A549 (cell line): ENCODE measurements at regions not wholly inside any gene's neighbourhood (a gene's known extent, or its start where the extent isn't known, plus 50 kb on each side); places are given as distances from the start of the nearest gene placed in this dataset.

Source experiments
- ATAC-seq, 2 experiments: fragments of 200-7000 bp in 1 of 2; fragments of >200 bp in 1 of 2; cut with Nextera tagmentation in 1 of 2; cut with Tn5 transposase in 1 of 2; 3 replicates each; pipeline versions ENCODE4 v1.8.0 to v1.9.1; 2018 to 2020; ENCODE audit warnings: mild to moderate bottlenecking in 1 of 2, moderate library complexity in 1 of 2
- CTCF ChIA-PET: fragments of 300-600 bp; sonication (Branson Sonifier 250); formaldehyde crosslinking; extraction: SDS; loops from one replicate; lab custom pipeline; 2021; ENCODE audit warnings: antibody characterized with exemption, inconsistent platforms; lab: Yijun Ruan, JAX
- POLR2A ChIA-PET: fragments of 350-600 bp; formaldehyde crosslinking; extraction: SDS; loops from one replicate; lab custom pipeline; 2021; ENCODE audit warnings: antibody characterized with exemption, inconsistent platforms; lab: Yijun Ruan, JAX
- DNase-seq, 2 experiments: peaks; one replicate each; pipeline versions ENCODE4 v3.0.0 to v3.0.0-alpha.2; 2011 to 2016; ENCODE audit warnings: low read depth in 1 of 2, low spot score in 1 of 2
- FAIRE-seq: peaks from 2 replicates; lab custom pipeline; 2011; peaks lifted over from hg19 to GRCh38; lab: Jason Lieb, UNC
- H3K27ac ChIP-seq, 2 experiments: fragments of >200 bp; sonication (Bioruptor Twin); formaldehyde crosslinking; 3 replicates each; pipeline ENCODE4 v1.5.1; 2016 to 2017
- H3K4me1 ChIP-seq: fragments of >200 bp; sonication (Bioruptor Twin); formaldehyde crosslinking; 3 replicates; pipeline ENCODE4 v1.6.1; 2016
- H3K4me2 ChIP-seq: fragments of >200 bp; sonication (Bioruptor Twin); formaldehyde crosslinking; 3 replicates; pipeline ENCODE4 v1.6.1; 2016
- H3K4me3 ChIP-seq: fragments of >200 bp; sonication (Bioruptor Twin); formaldehyde crosslinking; 3 replicates; pipeline ENCODE4 v1.5.1; 2016
- H3K9me3 ChIP-seq: fragments of >200 bp; sonication (Bioruptor Twin); formaldehyde crosslinking; 3 replicates; pipeline ENCODE4 v1.6.1; 2016
- CBX2 ChIP-seq: fragments of 200-600 bp; sonication (generic); IDR thresholded peaks from 2 replicates; pipeline ENCODE4 v1.6.1; 2016; ENCODE audit warnings: low read depth, mild to moderate bottlenecking, borderline replicate concordance
- CBX8 ChIP-seq: fragments of 200-600 bp; sonication (generic); IDR thresholded peaks from 2 replicates; pipeline ENCODE4 v1.6.1; 2016
- CHD2 ChIP-seq: fragments of 150-350 bp; IDR thresholded peaks from 2 replicates; pipeline ENCODE4 v1.6.1; 2014; ENCODE audit warnings: low read length; ENCODE audit not compliant: partially characterized antibody
- CTCF ChIP-seq: fragments of >200 bp; sonication (Bioruptor Twin); formaldehyde crosslinking; IDR thresholded peaks from 3 replicates; pipeline ENCODE4 v1.5.1; 2016
- E2F6 ChIP-seq: IDR thresholded peaks from 2 replicates; pipeline ENCODE4 v1.6.1; 2012; ENCODE audit warnings: low read depth, borderline replicate concordance
- EHMT2 ChIP-seq: fragments of 200-600 bp; sonication (generic); IDR thresholded peaks from 2 replicates; pipeline ENCODE4 v1.6.1; 2016; ENCODE audit warnings: antibody characterized with exemption, low read depth, mild to moderate bottlenecking, moderate library complexity
- ESRRA ChIP-seq: fragments of 150-350 bp; IDR thresholded peaks from 2 replicates; pipeline ENCODE4 v1.6.1; 2014; ENCODE audit warnings: mild to moderate bottlenecking, low read length, borderline replicate concordance
- FOXS1 ChIP-seq: fragments of 250-450 bp; sonication (Bioruptor Pico); IDR thresholded peaks from 2 replicates; pipeline ENCODE4 v1.5.0; 2020; ENCODE audit warnings: mild to moderate bottlenecking, moderate library complexity
- JUN ChIP-seq, 2 experiments: fragments of >200 bp; sonication (Bioruptor Twin); formaldehyde crosslinking; IDR thresholded peaks; 2 replicates in 1 of 2; 3 replicates in 1 of 2; pipeline ENCODE4 v1.6.1; 2016 to 2017
- JUNB ChIP-seq: fragments of >200 bp; sonication (Bioruptor Twin); formaldehyde crosslinking; IDR thresholded peaks from 2 replicates; pipeline ENCODE4 v1.6.1; 2016
- KDM1A ChIP-seq: fragments of 200-600 bp; sonication (generic); IDR thresholded peaks from 2 replicates; pipeline ENCODE4 v1.6.1; 2016; ENCODE audit warnings: low read depth, mild to moderate bottlenecking
- KDM5A ChIP-seq: fragments of 200-600 bp; sonication (generic); IDR thresholded peaks from 2 replicates; pipeline ENCODE4 v1.6.1; 2016; ENCODE audit warnings: antibody characterized with exemption, mild to moderate bottlenecking
- MAX ChIP-seq: IDR thresholded peaks from 2 replicates; pipeline ENCODE4 v1.6.1; 2012
- MAZ ChIP-seq: fragments of 150-350 bp; IDR thresholded peaks from 2 replicates; pipeline ENCODE4 v1.6.1; 2014; ENCODE audit warnings: antibody characterized with exemption, low read depth, low read length, borderline replicate concordance
- NPAS2 ChIP-seq: fragments of 250-450 bp; sonication (Bioruptor Pico); IDR thresholded peaks from 2 replicates; pipeline ENCODE4 v1.8.0; 2022; ENCODE audit warnings: mild to moderate bottlenecking, moderate library complexity, borderline replicate concordance
- PHF8 ChIP-seq: fragments of 200-600 bp; sonication (generic); IDR thresholded peaks from 2 replicates; pipeline ENCODE4 v1.6.1; 2016; ENCODE audit warnings: low read depth, mild to moderate bottlenecking, antibody characterized with exemption, moderate library complexity, borderline replicate concordance
- POLR2AphosphoS2 ChIP-seq: conservative IDR thresholded peaks from 2 replicates; pipeline ENCODE4 v1.6.1; 2012; ENCODE audit warnings: low read length, improper control_type of control experiment, inconsistent platforms
- RARB ChIP-seq: fragments of 250-450 bp; sonication (Bioruptor Pico); IDR thresholded peaks from 2 replicates; pipeline ENCODE4 v1.8.0; 2021; ENCODE audit warnings: mild to moderate bottlenecking, moderate library complexity
- RCOR1 ChIP-seq: fragments of 150-350 bp; IDR thresholded peaks from 2 replicates; pipeline ENCODE4 v1.6.1; 2014; ENCODE audit warnings: antibody characterized with exemption, low read length, low read depth
- REST ChIP-seq: fragments of 200-600 bp; sonication (generic); IDR thresholded peaks from 2 replicates; pipeline ENCODE4 v1.6.1; 2016; ENCODE audit warnings: antibody characterized with exemption, mild to moderate bottlenecking, moderate library complexity
- RNF2 ChIP-seq: fragments of 200-600 bp; sonication (generic); IDR thresholded peaks from 2 replicates; pipeline ENCODE4 v1.6.1; 2016; ENCODE audit warnings: low read depth, mild to moderate bottlenecking, antibody characterized with exemption, moderate library complexity, borderline replicate concordance
- TFCP2L1 ChIP-seq: fragments of 250-450 bp; sonication (Bioruptor Pico); IDR thresholded peaks from 2 replicates; pipeline ENCODE4 v1.5.0; 2021; ENCODE audit warnings: mild to moderate bottlenecking
- TP53 ChIP-seq: fragments of 250-450 bp; sonication (Bioruptor Pico); IDR thresholded peaks from 2 replicates; pipeline ENCODE4 v1.5.0; 2021; ENCODE audit warnings: mild to moderate bottlenecking, moderate library complexity
- USF2 ChIP-seq: fragments of 450-650 bp; IDR thresholded peaks from 2 replicates; pipeline ENCODE4 v1.6.1; 2014; ENCODE audit warnings: antibody characterized with exemption
- ZC3H11A ChIP-seq: fragments of 450-650 bp; IDR thresholded peaks from 2 replicates; pipeline ENCODE4 v1.6.1; 2014; ENCODE audit warnings: antibody characterized with exemption, mild to moderate bottlenecking
- ZNF302 ChIP-seq: fragments of 250-450 bp; sonication (Bioruptor Pico); IDR thresholded peaks from 2 replicates; pipeline ENCODE4 v1.9.0; 2021; ENCODE audit warnings: inconsistent platforms, mild to moderate bottlenecking, moderate library complexity
- ZSCAN20 ChIP-seq: fragments of 250-450 bp; sonication (Bioruptor Pico); IDR thresholded peaks from 2 replicates; pipeline ENCODE4 v1.8.0; 2022; ENCODE audit warnings: mild to moderate bottlenecking, moderate library complexity
- WGBS: methylation state at CpG from one replicate; pipeline ENCODE4 v1.1.6; 2017; ENCODE audit errors: missing lambda C conversion rate; 5-methylcytosine and 5-hydroxymethylcytosine counted together

- TF ChIP-seq ZC3H11A (no peak), ZSCAN20 (no peak), RARB (CRISPR knock-in tag) (no peak), EHMT2 (no peak), E2F6 (no peak), FOXS1 (CRISPR knock-in tag) (no peak), PHF8 (no peak), CBX8 (no peak), RNF2 (no peak), CBX2 (no peak), JUN (IDR thresholded peaks at IDR 0.05) (no peak), KDM1A (no peak), ESRRA (no peak), TP53 (CRISPR knock-in tag) (no peak), MAX (no peak), CHD2 (no peak)
- no peak overlapping the region for H3K27ac ChIP-seq
- no peak overlapping the region for H3K4me3 ChIP-seq
- FAIRE-seq (no peak), DNase-seq (no peak), ATAC-seq (no peak)
- WGBS: 100% methylated on average over 1 of the region's 1 CpG
- no peak overlapping the region for H3K4me2 ChIP-seq
- H3K9me3 ChIP-seq: no peaks in the 10 kb centered on the region
- POLR2A ChIA-PET: no interaction called here
- CTCF ChIA-PET: interaction anchor here (0.6 to 9.1 kb wide), 24 partner anchors 11 to 227 kb away, joined by 3 to 96 read pairs (median 4); no protein-coding TSS in a partner anchor
- H3K4me1 ChIP-seq: 0 out of 3 replicates have a peak, but pooled peaks cover 3% of the 10 kb centered on the region
Observed at GRCh38 chr16:85481206-85481605, 131.9 kb upstream of the GSE1 start.

GRCh38 chr16:85481738-85482137 is 131.4 kb upstream of the GSE1 start:
- no peak for DNase-seq
- TF ChIP-seq CHD2 (no peak), ZNF302 (no peak), CBX2 (no peak)
- Histone ChIP-seq H3K27ac (no peak overlapping the region), H3K9me3 (no peaks in the 10 kb centered on the region), H3K4me1 (0 out of 3 replicates have a peak, but pooled peaks cover 3% of the 10 kb centered on the region), H3K4me3 (no peak overlapping the region), H3K4me2 (no peak overlapping the region)
- WGBS: 88% methylated on average over 8 of the region's 19 CpGs
- ATAC-seq: no peak
- no peak for FAIRE-seq
- ChIA-PET CTCF (interaction anchor here (0.6 to 9.1 kb wide), 15 partner anchors 10 to 228 kb away, joined by 3 to 96 read pairs (median 7); no protein-coding TSS in a partner anchor), POLR2A (no interaction called here)

GRCh38 chr16:85483424-85483823 is 129.7 kb upstream of the GSE1 start:
- Histone ChIP-seq H3K9me3 (no peaks in the 10 kb centered on the region), H3K4me3 (no peak overlapping the region), H3K4me2 (no peak overlapping the region), H3K27ac (no peak overlapping the region), H3K4me1 (0 out of 3 replicates have a peak, but pooled peaks cover 3% of the 10 kb centered on the region)
- FAIRE-seq: no peak
- no peak for DNase-seq
- no peak for ATAC-seq
- CTCF ChIA-PET: interaction anchor here (0.9 to 1.1 kb wide), 2 partner anchors 74 to 80 kb away, joined by 3 read pairs; no protein-coding TSS in a partner anchor
- POLR2A ChIA-PET: no interaction called here
- WGBS: 73% methylated on average over 19 of the region's 19 CpGs
- TF ChIP-seq ZC3H11A (no peak), MAZ (no peak), KDM1A (no peak), NPAS2 (no peak), CTCF (no peak), USF2 (no peak), JUNB (no peak), KDM5A (no peak), CBX8 (no peak), RCOR1 (no peak), CBX2 (no peak), TFCP2L1 (CRISPR knock-in tag) (no peak), EHMT2 (no peak), REST (no peak), ZSCAN20 (no peak), POLR2AphosphoS2 (no peak)
